GM12878 (cell line): ENCODE measurements at regions not wholly inside any gene's neighbourhood (a gene's known extent, or its start where the extent isn't known, plus 50 kb on each side); places are given as distances from the start of the nearest gene placed in this dataset.

Experiments
- ATAC-seq: fragments of 200-7000 bp; cut with Tn5 transposase; 3 replicates; pipeline ENCODE4 v1.9.1; 2020; ENCODE audit warnings: mild to moderate bottlenecking, moderate library complexity
- BruUV-seq: library from RNA; stranded (reverse); fragments of 400-500 nt; replicated peaks from 2 replicates; lab custom pipeline; 2021; lab: Mats Ljungman, UMichigan
- CTCF ChIA-PET: fragments of 300-600 bp; sonication (Branson Sonifier 250); formaldehyde crosslinking; extraction: SDS; loops from one replicate; lab custom pipeline; 2021; ENCODE audit warnings: inconsistent platforms; lab: Yijun Ruan, JAX
- POLR2A ChIA-PET: fragments of 350-600 bp; formaldehyde crosslinking; extraction: SDS; loops from one replicate; lab custom pipeline; 2021; ENCODE audit warnings: inconsistent platforms; lab: Charles Lee
- RAD21 ChIA-PET: fragments of 300-600 bp; sonication (Branson Sonifier 250); formaldehyde crosslinking; loops from one replicate; lab custom pipeline; 2023; ENCODE audit warnings: antibody characterized with exemption; ENCODE audit not compliant: unreplicated experiment; lab: Charles Lee
- SMC1A ChIA-PET: fragments of 300-600 bp; sonication (Branson Sonifier 250); formaldehyde crosslinking; loops from one replicate; lab custom pipeline; 2023; ENCODE audit not compliant: unreplicated experiment, uncharacterized antibody; lab: Charles Lee
- DNase-seq: peaks from one replicate; pipeline ENCODE4 v3.0.0-alpha.2; 2011; ENCODE audit warnings: low read depth, low spot score
- FAIRE-seq: peaks from 3 replicates; lab custom pipeline; 2011; peaks lifted over from hg19 to GRCh38; lab: Jason Lieb, UNC
- H2AFZ ChIP-seq: 2 replicates; pipeline ENCODE4 v1.6.0; 2011; ENCODE audit warnings: low read depth, low read length, control low read depth; ENCODE audit not compliant: control insufficient read depth
- H3K27ac ChIP-seq: 2 replicates; pipeline ENCODE4 v1.5.1; 2011; ENCODE audit warnings: control low read depth; ENCODE audit not compliant: control insufficient read depth, insufficient read depth
- H3K27me3 ChIP-seq, 2 experiments: replicated peaks in 1 of 2; 2 replicates each; pipeline versions ENCODE4 v1.6.0 to v1.6.1; 2011; ENCODE audit warnings: low read length in 1 of 2; ENCODE audit not compliant: control insufficient read depth in 2 of 2, insufficient read depth in 2 of 2
- H3K36me3 ChIP-seq, 2 experiments: 2 replicates each; pipeline ENCODE4 v1.5.1; 2011; ENCODE audit warnings: low read length in 1 of 2; ENCODE audit not compliant: control insufficient read depth in 2 of 2, insufficient read depth in 2 of 2
- H3K4me1 ChIP-seq: 2 replicates; pipeline ENCODE4 v1.6.1; 2011; ENCODE audit warnings: mild to moderate bottlenecking, low read length, moderate library complexity, mixed read lengths; ENCODE audit not compliant: control insufficient read depth, insufficient read depth
- H3K4me2 ChIP-seq: 2 replicates; pipeline ENCODE4 v1.6.0; 2011; ENCODE audit warnings: control low read depth; ENCODE audit not compliant: control insufficient read depth, insufficient read depth
- H3K4me3 ChIP-seq: fragments of 200-600 bp; sonication (generic); 2 replicates; pipeline ENCODE4 v1.5.1; 2016
- H3K79me2 ChIP-seq: 2 replicates; pipeline ENCODE4 v1.6.0; 2011; ENCODE audit warnings: low read length; ENCODE audit not compliant: control insufficient read depth, insufficient read depth
- H3K9ac ChIP-seq: 2 replicates; pipeline ENCODE4 v1.8.0; 2011; ENCODE audit warnings: low read length, control low read depth, mixed read lengths; ENCODE audit not compliant: control insufficient read depth, insufficient read depth
- H3K9me3 ChIP-seq: replicated peaks from 3 replicates; pipeline ENCODE4 v1.5.1; 2011; ENCODE audit warnings: mild to moderate bottlenecking, low read length; ENCODE audit not compliant: control insufficient read depth, insufficient read depth
- H4K20me1 ChIP-seq: 2 replicates; pipeline ENCODE4 v1.6.0; 2011; ENCODE audit not compliant: control insufficient read depth, insufficient read depth
- BMI1 ChIP-seq: fragments of 450-650 bp; IDR thresholded peaks from 2 replicates; pipeline ENCODE4 v1.6.1; 2016; ENCODE audit warnings: mild to moderate bottlenecking, moderate library complexity, borderline replicate concordance
- CEBPB ChIP-seq, 2 experiments: fragments of 150-350 bp in 1 of 2; IDR thresholded peaks; 2 replicates each; pipeline ENCODE4 v1.6.1; 2012 to 2014; ENCODE audit warnings: low read depth in 2 of 2, low read length in 2 of 2, borderline replicate concordance in 1 of 2, inconsistent platforms in 1 of 2
- CHD1 ChIP-seq: IDR thresholded peaks from 2 replicates; pipeline ENCODE4 v1.6.1; 2012; ENCODE audit warnings: low read depth, low read length, improper control_type of control experiment
- CHD2 ChIP-seq: IDR thresholded peaks from 2 replicates; pipeline ENCODE4 v1.6.1; 2011; ENCODE audit warnings: low read depth, low read length, improper control_type of control experiment, borderline replicate concordance
- E2F8 ChIP-seq: fragments of 450-650 bp; IDR thresholded peaks from 2 replicates; pipeline ENCODE4 v1.6.1; 2018; ENCODE audit warnings: mild to moderate bottlenecking, low read depth, moderate library complexity; ENCODE audit not compliant: partially characterized antibody
- ESRRA ChIP-seq: IDR thresholded peaks from 2 replicates; pipeline ENCODE4 v1.6.1; 2012; ENCODE audit warnings: mild to moderate bottlenecking, low read length, improper control_type of control experiment
- IRF3 ChIP-seq: fragments of 450-650 bp; IDR thresholded peaks from 2 replicates; pipeline ENCODE4 v1.6.1; 2014; ENCODE audit warnings: mild to moderate bottlenecking
- RFX5 ChIP-seq: IDR thresholded peaks from 2 replicates; pipeline ENCODE4 v1.6.1; 2011; ENCODE audit warnings: low read depth, low read length, improper control_type of control experiment
- ZNF274 ChIP-seq: IDR thresholded peaks from one replicate; pipeline ENCODE4 v1.8.0; 2011; ENCODE audit not compliant: insufficient read length, insufficient read depth
- ZNF384 ChIP-seq: IDR thresholded peaks from 2 replicates; pipeline ENCODE4 v1.6.1; 2012; ENCODE audit warnings: low read depth, mild to moderate bottlenecking, low read length, improper control_type of control experiment, borderline replicate concordance
- WGBS: methylation state at CpG from one replicate; pipeline ENCODE4 v1.1.6; 2016; ENCODE audit warnings: low lambda C conversion rate; ENCODE audit not compliant: insufficient replicate concordance, insufficient coverage; ENCODE audit errors: missing lambda C conversion rate; 5-methylcytosine and 5-hydroxymethylcytosine counted together
- in situ Hi-C: fragments of 300-500 bp; cut with MboI; formaldehyde crosslinking; loops from 9 replicates; pipeline ENCODE4 v1.14.3; 2018; ENCODE audit warnings: mixed read lengths
- intact Hi-C: fragments of 100-400 bp; cut with micrococcal nuclease; formaldehyde crosslinking; loops from one replicate; pipeline ENCODE4 v1.14.2; 2022; ENCODE audit not compliant: unreplicated experiment
- TF ChIP-seq, protein P1 (sequence below): fragments of 450-650 bp; IDR thresholded peaks from 2 replicates; pipeline ENCODE4 v1.6.1; 2016; ENCODE audit warnings: mild to moderate bottlenecking
- TF ChIP-seq, protein P2 (sequence below): fragments of 150-350 bp; IDR thresholded peaks from 2 replicates; pipeline ENCODE4 v1.6.1; 2014; ENCODE audit warnings: mild to moderate bottlenecking, low read depth, low read length
- TF ChIP-seq, protein P3 (sequence below): fragments of 450-650 bp; IDR thresholded peaks from 2 replicates; pipeline ENCODE4 v1.6.1; 2017; ENCODE audit warnings: antibody characterized with exemption, mild to moderate bottlenecking, moderate library complexity

DNA sequence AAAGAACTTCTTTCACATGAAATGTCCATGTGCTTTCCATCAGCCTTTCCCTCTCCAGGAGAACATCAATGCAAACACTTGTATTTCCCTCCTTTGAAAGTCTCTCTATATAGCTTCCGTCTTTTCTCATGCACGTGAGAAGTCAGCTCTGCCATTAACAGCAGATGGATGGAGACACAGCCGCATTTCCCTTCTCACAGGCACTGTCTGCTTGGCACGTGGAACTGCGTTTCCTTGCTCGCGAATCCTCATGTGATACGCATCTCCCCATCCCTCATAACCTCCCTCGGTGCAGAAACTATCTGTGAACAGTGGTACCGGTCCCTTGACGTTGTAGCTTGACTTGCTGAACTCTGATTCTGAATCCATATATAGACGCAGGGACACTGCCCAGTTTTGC lies 717.0 kb upstream of the RBFOX1 start (continued):
- TF ChIP-seq CHD2 (no peak), ZNF384 (no peak)
- TF ChIP-seq, all 136 proteins: peak for 0

- Histone ChIP-seq H3K9me3 (no peaks in the 10 kb centered on the region), H2AFZ (no peak overlapping the region), H3K27ac (no peak overlapping the region), H3K4me1 (no peaks in the 10 kb centered on the region), H3K36me3 (no peaks in the 10 kb centered on the region), H3K27me3 (no peaks in the 10 kb centered on the region), H3K9ac (no peak overlapping the region), H3K4me2 (no peak overlapping the region), H4K20me1 (no peaks in the 10 kb centered on the region), H3K4me3 (no peak overlapping the region), H3K79me2 (no peaks in the 10 kb centered on the region)
- BruUV-seq, result no TSS peak
- CTCF ChIA-PET, result no interaction called here
- POLR2A ChIA-PET, result no interaction called here
- 42% methylated on average over 7 of the region's 7 CpGs for WGBS
- FAIRE-seq (no peak), DNase-seq (no peak), ATAC-seq (no peak)
- in situ Hi-C loops (no loop called here), intact Hi-C loops (no loop called here)
- RAD21 ChIA-PET, result no interaction called here
- SMC1A ChIA-PET, result no interaction called here
- TF ChIP-seq, protein P1, sequence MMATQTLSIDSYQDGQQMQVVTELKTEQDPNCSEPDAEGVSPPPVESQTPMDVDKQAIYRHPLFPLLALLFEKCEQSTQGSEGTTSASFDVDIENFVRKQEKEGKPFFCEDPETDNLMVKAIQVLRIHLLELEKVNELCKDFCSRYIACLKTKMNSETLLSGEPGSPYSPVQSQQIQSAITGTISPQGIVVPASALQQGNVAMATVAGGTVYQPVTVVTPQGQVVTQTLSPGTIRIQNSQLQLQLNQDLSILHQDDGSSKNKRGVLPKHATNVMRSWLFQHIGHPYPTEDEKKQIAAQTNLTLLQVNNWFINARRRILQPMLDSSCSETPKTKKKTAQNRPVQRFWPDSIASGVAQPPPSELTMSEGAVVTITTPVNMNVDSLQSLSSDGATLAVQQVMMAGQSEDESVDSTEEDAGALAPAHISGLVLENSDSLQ, result no peak
- TF ChIP-seq CHD1, result no peak
- TF ChIP-seq ZNF274, result no peak
- TF ChIP-seq BMI1, result no peak
- TF ChIP-seq, protein P2, sequence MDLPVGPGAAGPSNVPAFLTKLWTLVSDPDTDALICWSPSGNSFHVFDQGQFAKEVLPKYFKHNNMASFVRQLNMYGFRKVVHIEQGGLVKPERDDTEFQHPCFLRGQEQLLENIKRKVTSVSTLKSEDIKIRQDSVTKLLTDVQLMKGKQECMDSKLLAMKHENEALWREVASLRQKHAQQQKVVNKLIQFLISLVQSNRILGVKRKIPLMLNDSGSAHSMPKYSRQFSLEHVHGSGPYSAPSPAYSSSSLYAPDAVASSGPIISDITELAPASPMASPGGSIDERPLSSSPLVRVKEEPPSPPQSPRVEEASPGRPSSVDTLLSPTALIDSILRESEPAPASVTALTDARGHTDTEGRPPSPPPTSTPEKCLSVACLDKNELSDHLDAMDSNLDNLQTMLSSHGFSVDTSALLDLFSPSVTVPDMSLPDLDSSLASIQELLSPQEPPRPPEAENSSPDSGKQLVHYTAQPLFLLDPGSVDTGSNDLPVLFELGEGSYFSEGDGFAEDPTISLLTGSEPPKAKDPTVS, result no peak
- no peak for TF ChIP-seq ESRRA
- TF ChIP-seq, protein P3, sequence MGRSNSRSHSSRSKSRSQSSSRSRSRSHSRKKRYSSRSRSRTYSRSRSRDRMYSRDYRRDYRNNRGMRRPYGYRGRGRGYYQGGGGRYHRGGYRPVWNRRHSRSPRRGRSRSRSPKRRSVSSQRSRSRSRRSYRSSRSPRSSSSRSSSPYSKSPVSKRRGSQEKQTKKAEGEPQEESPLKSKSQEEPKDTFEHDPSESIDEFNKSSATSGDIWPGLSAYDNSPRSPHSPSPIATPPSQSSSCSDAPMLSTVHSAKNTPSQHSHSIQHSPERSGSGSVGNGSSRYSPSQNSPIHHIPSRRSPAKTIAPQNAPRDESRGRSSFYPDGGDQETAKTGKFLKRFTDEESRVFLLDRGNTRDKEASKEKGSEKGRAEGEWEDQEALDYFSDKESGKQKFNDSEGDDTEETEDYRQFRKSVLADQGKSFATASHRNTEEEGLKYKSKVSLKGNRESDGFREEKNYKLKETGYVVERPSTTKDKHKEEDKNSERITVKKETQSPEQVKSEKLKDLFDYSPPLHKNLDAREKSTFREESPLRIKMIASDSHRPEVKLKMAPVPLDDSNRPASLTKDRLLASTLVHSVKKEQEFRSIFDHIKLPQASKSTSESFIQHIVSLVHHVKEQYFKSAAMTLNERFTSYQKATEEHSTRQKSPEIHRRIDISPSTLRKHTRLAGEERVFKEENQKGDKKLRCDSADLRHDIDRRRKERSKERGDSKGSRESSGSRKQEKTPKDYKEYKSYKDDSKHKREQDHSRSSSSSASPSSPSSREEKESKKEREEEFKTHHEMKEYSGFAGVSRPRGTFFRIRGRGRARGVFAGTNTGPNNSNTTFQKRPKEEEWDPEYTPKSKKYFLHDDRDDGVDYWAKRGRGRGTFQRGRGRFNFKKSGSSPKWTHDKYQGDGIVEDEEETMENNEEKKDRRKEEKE, result no peak
- TF ChIP-seq E2F8, result no peak
- TF ChIP-seq RFX5, result no peak
- TF ChIP-seq CEBPB (IDR thresholded peaks at IDR 0.05; ENCODE audit: borderline replicate concordance in 1 of 2, low read depth in 2 of 2, low read length in 2 of 2), result no peak
- no peak for TF ChIP-seq IRF3
These were observed 721.1 kb upstream of the RBFOX1 start for GRCh38 chr16:6611535-6611934.
